ENCODE measurements at regions not wholly inside any gene's neighbourhood (a gene's known extent, or its start where the extent isn't known, plus 50 kb on each side); places are given as distances from the start of the nearest gene placed in this dataset.
"Not testable (repeated sequence)": the region's sequence is repeated elsewhere in the genome, so short reads cannot be mapped to it uniquely, and the experiment has no call there.

- peaks cover 0 to 4% (median 0%) of the 10 kb centered on the region in 7 donors for H3K9me3 Mint-ChIP-seq
These were observed 267.5 kb downstream of the C12orf75 start for GRCh38 chr12:105598031-105598430.

DNA sequence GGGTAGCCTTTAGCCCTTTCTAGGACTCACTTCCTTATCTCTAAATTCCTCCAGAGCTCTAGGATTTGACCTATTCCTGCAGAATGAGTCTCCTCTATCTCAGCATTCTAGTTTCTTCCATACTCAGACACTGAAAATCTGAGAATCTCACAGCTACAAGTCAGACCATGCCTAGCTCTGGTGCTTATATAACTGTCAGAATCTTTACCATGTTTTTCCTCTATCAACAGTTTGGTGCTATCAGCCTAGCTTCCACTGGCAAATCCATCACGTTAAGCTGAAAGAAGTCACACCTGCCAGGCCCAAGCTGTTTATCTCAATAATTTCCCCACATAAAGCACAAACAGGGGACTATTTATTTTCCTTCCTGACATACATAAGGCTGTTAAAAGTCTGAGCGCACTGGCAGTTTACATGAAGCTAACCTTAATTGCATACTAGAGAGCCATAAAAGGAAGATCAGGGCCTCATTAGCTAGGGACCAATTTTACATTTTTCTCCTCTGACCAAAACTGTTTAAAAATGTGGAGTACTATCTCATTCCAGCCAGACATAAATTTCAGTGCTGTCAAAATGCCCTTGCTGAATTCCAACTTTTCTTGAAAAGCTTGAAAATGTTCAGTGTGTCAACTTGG lies 270.5 kb downstream of the C12orf75 start:
- Mint-ChIP-seq H3K27ac (no peak overlapping the region), H3K9me3 (peaks cover 0 to 4% (median 0%) of the 10 kb centered on the region in 7 donors), H3K4me3 (no peak overlapping the region)

More at GRCh38 chr12:105598031-105598430, 267.5 kb downstream of the C12orf75 start:
- Mint-ChIP-seq H3K36me3 (no peaks in the 10 kb centered on the region), H3K27ac (no peak overlapping the region), H3K4me3 (no peak overlapping the region), H3K27me3 (peaks cover 4% of the 10 kb centered on the region), H3K4me1 (no peaks in the 10 kb centered on the region)
- H3K9me3 ChIP-seq (ENCODE audit: control insufficient read depth in 2 of 2, low read length in 2 of 2) = no peaks in the 10 kb centered on the region
- no peaks in the 10 kb centered on the region for H3K27me3 ChIP-seq (ENCODE audit: control insufficient read depth, insufficient read depth, low read length)
- H3K36me3 ChIP-seq (ENCODE audit: control insufficient read depth, insufficient read depth, low read length) = no peaks in the 10 kb centered on the region
- ATAC-seq (ENCODE audit: low read depth in 2 of 2) (no peak), DNase-seq (no peak)
- no peak overlapping the region for H3K27ac ChIP-seq (ENCODE audit: insufficient read depth, low read length, poor library complexity, severe bottlenecking)
- H3K4me1 ChIP-seq (ENCODE audit: control insufficient read depth, insufficient read depth, low read length, poor library complexity, severe bottlenecking) = no peaks in the 10 kb centered on the region
- no peak overlapping the region for H3K4me3 ChIP-seq (ENCODE audit: low read depth, low read length)

DNA sequence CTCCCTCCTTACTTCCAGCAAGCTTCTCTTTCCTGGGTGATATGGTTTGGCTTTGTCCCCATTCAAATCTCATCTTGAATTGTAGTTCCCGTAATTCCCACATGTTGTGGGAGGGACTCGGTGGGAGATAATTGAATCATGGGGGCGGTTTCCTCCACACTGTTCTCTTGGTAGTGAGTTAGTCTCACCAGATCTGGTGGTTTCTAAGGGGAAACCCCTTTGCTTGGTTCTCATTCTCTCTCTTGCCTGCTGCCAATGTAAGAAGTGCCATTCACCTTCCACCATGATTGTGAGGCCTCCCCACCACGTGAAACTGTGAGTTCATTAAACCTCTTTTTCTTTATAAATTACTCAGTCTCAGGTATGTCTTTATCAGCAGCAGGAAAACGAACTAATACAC lies 271.8 kb downstream of the C12orf75 start:
- H3K27me3 Mint-ChIP-seq; H3K36me3 ChIP-seq (ENCODE audit: control insufficient read depth, insufficient read depth, low read length); H3K9me3 Mint-ChIP-seq; H3K9me3 ChIP-seq (ENCODE audit: control insufficient read depth in 2 of 2, low read length in 2 of 2); H3K4me3 ChIP-seq (ENCODE audit: low read depth, low read length); DNase-seq; H3K27ac ChIP-seq (ENCODE audit: insufficient read depth, low read length, poor library complexity, severe bottlenecking); ATAC-seq (ENCODE audit: low read depth in 2 of 2); H3K4me1 ChIP-seq (ENCODE audit: control insufficient read depth, insufficient read depth, low read length, poor library complexity, severe bottlenecking); H3K4me1 Mint-ChIP-seq; H3K36me3 Mint-ChIP-seq; H3K27me3 ChIP-seq (ENCODE audit: control insufficient read depth, insufficient read depth, low read length); H3K27ac Mint-ChIP-seq; H3K4me3 Mint-ChIP-seq: not testable (repeated sequence)

More for the DNA sequence above, 270.5 kb downstream of the C12orf75 start:
- H3K4me1 Mint-ChIP-seq = no peaks in the 10 kb centered on the region
- no peaks in the 10 kb centered on the region for H3K9me3 ChIP-seq (ENCODE audit: control insufficient read depth in 2 of 2, low read length in 2 of 2)
- no peaks in the 10 kb centered on the region for H3K36me3 ChIP-seq (ENCODE audit: control insufficient read depth, insufficient read depth, low read length)
- H3K4me1 ChIP-seq (ENCODE audit: control insufficient read depth, insufficient read depth, low read length, poor library complexity, severe bottlenecking) = no peaks in the 10 kb centered on the region
- H3K36me3 Mint-ChIP-seq = no peaks in the 10 kb centered on the region
- DNase-seq = no peak
- no peak overlapping the region for H3K27ac ChIP-seq (ENCODE audit: insufficient read depth, low read length, poor library complexity, severe bottlenecking)
- H3K27me3 ChIP-seq (ENCODE audit: control insufficient read depth, insufficient read depth, low read length) = no peaks in the 10 kb centered on the region
- peaks cover 5% of the 10 kb centered on the region for H3K27me3 Mint-ChIP-seq
- ATAC-seq (ENCODE audit: low read depth in 2 of 2) = no peak
- H3K4me3 ChIP-seq (ENCODE audit: low read depth, low read length) = no peak overlapping the region

GRCh38 chr12:105604281-105604680 lies 273.8 kb downstream of the C12orf75 start:
- not testable (repeated sequence) for H3K36me3 Mint-ChIP-seq; ATAC-seq (ENCODE audit: low read depth in 2 of 2); DNase-seq; H3K9me3 ChIP-seq (ENCODE audit: control insufficient read depth in 2 of 2, low read length in 2 of 2); H3K9me3 Mint-ChIP-seq; H3K27ac Mint-ChIP-seq; H3K27me3 ChIP-seq (ENCODE audit: control insufficient read depth, insufficient read depth, low read length); H3K4me1 Mint-ChIP-seq; H3K4me3 ChIP-seq (ENCODE audit: low read depth, low read length); H3K4me1 ChIP-seq (ENCODE audit: control insufficient read depth, insufficient read depth, low read length, poor library complexity, severe bottlenecking); H3K27me3 Mint-ChIP-seq; H3K4me3 Mint-ChIP-seq; H3K27ac ChIP-seq (ENCODE audit: insufficient read depth, low read length, poor library complexity, severe bottlenecking); H3K36me3 ChIP-seq (ENCODE audit: control insufficient read depth, insufficient read depth, low read length)

DNA sequence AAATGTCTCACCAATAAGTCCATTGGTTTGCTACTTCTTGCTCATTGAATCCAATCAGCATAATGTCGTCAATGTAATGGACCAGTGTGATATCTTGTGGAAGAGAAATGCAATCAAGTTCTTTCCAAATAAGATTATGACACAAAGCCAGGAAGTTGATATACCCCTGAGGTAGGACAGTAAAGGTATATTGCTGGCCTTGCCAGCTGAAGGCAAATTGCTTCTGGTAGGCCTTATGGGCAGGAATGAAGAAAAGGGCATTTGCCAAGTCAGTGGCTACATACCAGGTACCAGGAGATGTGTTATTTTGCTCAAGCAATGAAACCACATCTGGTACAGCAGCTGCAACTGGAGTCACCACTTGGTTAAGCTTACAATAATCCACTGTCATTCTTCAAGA lies 276.1 kb downstream of the C12orf75 start:
- not testable (repeated sequence) for H3K36me3 Mint-ChIP-seq; DNase-seq; H3K4me1 ChIP-seq (ENCODE audit: control insufficient read depth, insufficient read depth, low read length, poor library complexity, severe bottlenecking); H3K4me3 Mint-ChIP-seq; H3K27me3 Mint-ChIP-seq; H3K36me3 ChIP-seq (ENCODE audit: control insufficient read depth, insufficient read depth, low read length); ATAC-seq (ENCODE audit: low read depth in 2 of 2); H3K27ac ChIP-seq (ENCODE audit: insufficient read depth, low read length, poor library complexity, severe bottlenecking); H3K9me3 Mint-ChIP-seq; H3K27me3 ChIP-seq (ENCODE audit: control insufficient read depth, insufficient read depth, low read length); H3K9me3 ChIP-seq (ENCODE audit: control insufficient read depth in 2 of 2, low read length in 2 of 2); H3K4me3 ChIP-seq (ENCODE audit: low read depth, low read length); H3K27ac Mint-ChIP-seq; H3K4me1 Mint-ChIP-seq

DNA sequence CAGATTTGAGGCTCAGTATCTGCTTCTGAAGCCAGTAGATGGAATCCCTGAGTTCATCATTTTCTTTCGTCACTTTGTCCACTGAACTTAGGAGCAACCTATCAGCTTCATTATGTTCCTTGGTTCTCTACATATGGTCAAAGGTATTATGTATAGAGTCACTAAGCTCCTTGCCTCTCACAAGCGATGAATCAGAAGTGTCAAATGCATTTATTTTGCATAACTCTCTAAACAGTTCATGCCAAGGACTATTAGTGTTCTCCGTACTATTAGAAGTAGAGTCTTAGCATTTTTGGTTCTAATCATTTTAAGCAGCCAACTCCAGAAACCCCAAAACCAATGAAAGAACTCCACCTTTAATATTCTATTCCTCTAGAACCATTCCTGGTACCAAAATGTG lies 278.5 kb downstream of the C12orf75 start:
- H3K27me3 ChIP-seq (ENCODE audit: control insufficient read depth, insufficient read depth, low read length); H3K27me3 Mint-ChIP-seq; DNase-seq; H3K4me1 Mint-ChIP-seq; H3K4me1 ChIP-seq (ENCODE audit: control insufficient read depth, insufficient read depth, low read length, poor library complexity, severe bottlenecking); H3K36me3 ChIP-seq (ENCODE audit: control insufficient read depth, insufficient read depth, low read length); H3K27ac ChIP-seq (ENCODE audit: insufficient read depth, low read length, poor library complexity, severe bottlenecking); H3K9me3 Mint-ChIP-seq; H3K4me3 ChIP-seq (ENCODE audit: low read depth, low read length); H3K27ac Mint-ChIP-seq; H3K9me3 ChIP-seq (ENCODE audit: control insufficient read depth in 2 of 2, low read length in 2 of 2); H3K36me3 Mint-ChIP-seq; H3K4me3 Mint-ChIP-seq; ATAC-seq (ENCODE audit: low read depth in 2 of 2): not testable (repeated sequence)

- H3K36me3 Mint-ChIP-seq = no peaks in the 10 kb centered on the region
These were observed 280.0 kb downstream of the C12orf75 start for GRCh38 chr12:105610459-105610858.

GRCh38 chr12:105611340-105611739 lies 280.8 kb downstream of the C12orf75 start:
- Histone ChIP-seq H3K27ac (ENCODE audit: insufficient read depth, low read length, poor library complexity, severe bottlenecking) (no peak overlapping the region), H3K27me3 (ENCODE audit: control insufficient read depth, insufficient read depth, low read length) (no peaks in the 10 kb centered on the region), H3K9me3 (ENCODE audit: control insufficient read depth in 2 of 2, low read length in 2 of 2) (no peaks in the 10 kb centered on the region), H3K4me1 (ENCODE audit: control insufficient read depth, insufficient read depth, low read length, poor library complexity, severe bottlenecking) (no peaks in the 10 kb centered on the region), H3K4me3 (ENCODE audit: low read depth, low read length) (no peak overlapping the region), H3K36me3 (ENCODE audit: control insufficient read depth, insufficient read depth, low read length) (no peaks in the 10 kb centered on the region)
- H3K36me3 Mint-ChIP-seq = no peaks in the 10 kb centered on the region
- H3K27me3 Mint-ChIP-seq = no peaks in the 10 kb centered on the region
- no peak for DNase-seq
- H3K27ac Mint-ChIP-seq = no peak overlapping the region
- no peaks in the 10 kb centered on the region for H3K4me1 Mint-ChIP-seq
- H3K9me3 Mint-ChIP-seq = peaks cover 0 to 2% (median 0%) of the 10 kb centered on the region in 7 donors
- H3K4me3 Mint-ChIP-seq = no peak overlapping the region
- no peak for ATAC-seq (ENCODE audit: low read depth in 2 of 2)

More at GRCh38 chr12:105610459-105610858, 280.0 kb downstream of the C12orf75 start:
- H3K9me3 ChIP-seq (ENCODE audit: control insufficient read depth in 2 of 2, low read length in 2 of 2) = no peaks in the 10 kb centered on the region
- H3K27me3 Mint-ChIP-seq = peaks cover 2% of the 10 kb centered on the region
- no peaks in the 10 kb centered on the region for H3K27me3 ChIP-seq (ENCODE audit: control insufficient read depth, insufficient read depth, low read length)
- H3K36me3 ChIP-seq (ENCODE audit: control insufficient read depth, insufficient read depth, low read length) = no peaks in the 10 kb centered on the region
- peaks cover 0 to 2% (median 0%) of the 10 kb centered on the region in 7 donors for H3K9me3 Mint-ChIP-seq
- H3K4me3 Mint-ChIP-seq = no peak overlapping the region
- H3K27ac ChIP-seq (ENCODE audit: insufficient read depth, low read length, poor library complexity, severe bottlenecking) = no peak overlapping the region
- no peak overlapping the region for H3K27ac Mint-ChIP-seq
- no peak for ATAC-seq (ENCODE audit: low read depth in 2 of 2)
- DNase-seq = no peak
- H3K4me1 Mint-ChIP-seq = no peaks in the 10 kb centered on the region
- no peak overlapping the region for H3K4me3 ChIP-seq (ENCODE audit: low read depth, low read length)
- no peaks in the 10 kb centered on the region for H3K4me1 ChIP-seq (ENCODE audit: control insufficient read depth, insufficient read depth, low read length, poor library complexity, severe bottlenecking)

All from CD4-positive, CD25-positive, alpha-beta regulatory T cell (primary cell).